ENCODE measurements at regions not wholly inside any gene's neighbourhood (a gene's known extent, or its start where the extent isn't known, plus 50 kb on each side); places are given as distances from the start of the nearest gene placed in this dataset.

DNA sequence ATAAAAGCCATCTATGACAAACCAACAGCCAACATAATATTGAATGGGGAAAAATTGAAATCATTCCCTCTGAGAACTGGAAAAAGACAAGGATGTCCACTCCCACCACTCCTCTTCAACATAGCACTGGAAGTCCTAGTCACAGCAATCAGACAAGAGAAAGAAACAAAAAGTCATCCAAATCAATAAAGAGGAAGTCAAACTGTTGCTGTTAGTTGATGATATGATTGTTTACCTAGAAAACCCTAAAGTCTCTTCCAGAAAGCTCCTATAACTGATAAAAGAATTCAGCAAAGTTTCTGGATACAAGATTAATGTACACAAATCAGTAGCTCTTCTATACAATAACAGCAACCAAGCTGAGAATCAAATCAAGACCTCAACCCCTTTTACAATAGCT is 285.1 kb upstream of the PHF14 start:
- Mint-ChIP-seq H3K27me3 (ENCODE audit: insufficient read depth) (no peaks in the 10 kb centered on the region), H3K4me3 (no peak overlapping the region), H3K9me3 (peaks cover 52% of the 10 kb centered on the region), H3K36me3 (ENCODE audit: low read depth) (peaks cover 1% of the 10 kb centered on the region), H3K4me1 (peaks cover 17% of the 10 kb centered on the region), H3K27ac (no peak overlapping the region)
- DNase-seq, result no peak
- Histone ChIP-seq H3K27me3 (ENCODE audit: control insufficient read depth, insufficient read depth, low read length, poor library complexity, severe bottlenecking) (no peaks in the 10 kb centered on the region), H3K27ac (ENCODE audit: low read depth, low read length) (no peak overlapping the region), H3K4me3 (ENCODE audit: low read length) (no peak overlapping the region), H3K9ac (ENCODE audit: extremely low read depth, low read length, poor library complexity, severe bottlenecking) (no peak overlapping the region), H3K9me3 (ENCODE audit: control insufficient read depth, low read length) (peaks cover 16% of the 10 kb centered on the region), H3K36me3 (ENCODE audit: control insufficient read depth, insufficient read depth, low read length) (no peaks in the 10 kb centered on the region), H3K4me1 (ENCODE audit: control insufficient read depth, insufficient read depth, low read length) (no peaks in the 10 kb centered on the region)
- TF ChIP-seq, protein P1, sequence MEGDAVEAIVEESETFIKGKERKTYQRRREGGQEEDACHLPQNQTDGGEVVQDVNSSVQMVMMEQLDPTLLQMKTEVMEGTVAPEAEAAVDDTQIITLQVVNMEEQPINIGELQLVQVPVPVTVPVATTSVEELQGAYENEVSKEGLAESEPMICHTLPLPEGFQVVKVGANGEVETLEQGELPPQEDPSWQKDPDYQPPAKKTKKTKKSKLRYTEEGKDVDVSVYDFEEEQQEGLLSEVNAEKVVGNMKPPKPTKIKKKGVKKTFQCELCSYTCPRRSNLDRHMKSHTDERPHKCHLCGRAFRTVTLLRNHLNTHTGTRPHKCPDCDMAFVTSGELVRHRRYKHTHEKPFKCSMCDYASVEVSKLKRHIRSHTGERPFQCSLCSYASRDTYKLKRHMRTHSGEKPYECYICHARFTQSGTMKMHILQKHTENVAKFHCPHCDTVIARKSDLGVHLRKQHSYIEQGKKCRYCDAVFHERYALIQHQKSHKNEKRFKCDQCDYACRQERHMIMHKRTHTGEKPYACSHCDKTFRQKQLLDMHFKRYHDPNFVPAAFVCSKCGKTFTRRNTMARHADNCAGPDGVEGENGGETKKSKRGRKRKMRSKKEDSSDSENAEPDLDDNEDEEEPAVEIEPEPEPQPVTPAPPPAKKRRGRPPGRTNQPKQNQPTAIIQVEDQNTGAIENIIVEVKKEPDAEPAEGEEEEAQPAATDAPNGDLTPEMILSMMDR (conservative IDR thresholded peaks at IDR 0.05), result no peak

DNA sequence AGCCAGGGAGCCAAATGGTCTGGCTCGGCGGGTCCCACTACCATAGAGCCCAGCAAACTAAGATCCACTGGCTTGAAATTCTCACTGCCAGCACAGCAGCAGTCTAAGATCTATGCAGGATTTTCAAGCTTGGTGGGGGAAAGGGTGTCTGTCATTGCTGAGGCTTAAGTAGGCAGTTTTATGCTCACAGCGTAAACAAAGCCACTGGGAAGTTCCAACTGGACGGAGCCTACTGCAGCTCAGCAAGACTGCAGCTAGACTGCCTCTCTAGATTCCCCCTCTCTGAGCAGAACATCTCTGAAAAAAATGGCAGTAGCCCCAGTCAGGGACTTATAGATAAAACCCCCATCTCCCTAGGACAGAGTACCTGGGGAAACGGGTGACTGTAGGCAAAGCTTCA is 277.6 kb upstream of the PHF14 start:
- H3K4me1 ChIP-seq (ENCODE audit: control insufficient read depth, insufficient read depth, low read length), result no peaks in the 10 kb centered on the region
- Mint-ChIP-seq H3K27ac (no peak overlapping the region), H3K9me3 (peaks cover 12% of the 10 kb centered on the region), H3K4me1 (peaks cover 6% of the 10 kb centered on the region), H3K36me3 (ENCODE audit: low read depth) (no peaks in the 10 kb centered on the region), H3K27me3 (ENCODE audit: insufficient read depth) (no peaks in the 10 kb centered on the region), H3K4me3 (no peak overlapping the region)
- no peak for DNase-seq
- no peak overlapping the region for H3K9ac ChIP-seq (ENCODE audit: extremely low read depth, low read length, poor library complexity, severe bottlenecking)
- no peaks in the 10 kb centered on the region for H3K27me3 ChIP-seq (ENCODE audit: control insufficient read depth, insufficient read depth, low read length, poor library complexity, severe bottlenecking)
- H3K9me3 ChIP-seq (ENCODE audit: control insufficient read depth, low read length), result peaks cover 4% of the 10 kb centered on the region
- no peak overlapping the region for H3K27ac ChIP-seq (ENCODE audit: low read depth, low read length)
- H3K4me3 ChIP-seq (ENCODE audit: low read length), result no peak overlapping the region
- WGBS, 2 experiments (ENCODE audit: insufficient coverage in 1 of 2, insufficient read length in 1 of 2), result 87 to 88% methylated on average over 4 to 5 of the region's 5 CpGs
- TF ChIP-seq, protein P1 (conservative IDR thresholded peaks at IDR 0.05), result no peak
- H3K36me3 ChIP-seq (ENCODE audit: control insufficient read depth, insufficient read depth, low read length), result no peaks in the 10 kb centered on the region

DNA sequence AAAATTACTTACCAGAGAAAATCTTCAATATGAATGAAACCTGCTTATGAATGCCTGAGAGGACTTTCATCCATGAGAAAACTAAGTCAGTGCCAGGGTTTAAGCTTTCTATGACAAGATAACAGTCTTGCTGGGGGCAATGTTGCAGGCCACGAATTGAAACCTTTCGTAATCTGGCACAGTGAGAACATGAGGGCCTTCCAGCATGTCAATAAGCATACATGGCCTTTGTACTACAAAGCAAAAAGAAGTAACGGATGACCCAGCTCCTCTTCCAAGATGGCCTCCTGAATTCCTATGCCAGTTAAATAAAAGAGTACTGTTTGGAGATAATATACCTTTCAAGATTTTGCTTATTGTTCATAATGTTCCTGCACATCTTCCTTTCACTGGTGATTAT is 270.6 kb upstream of the PHF14 start:
- no peak overlapping the region for H3K9ac ChIP-seq (ENCODE audit: extremely low read depth, low read length, poor library complexity, severe bottlenecking)
- WGBS, 2 experiments (ENCODE audit: insufficient coverage in 1 of 2, insufficient read length in 1 of 2), result 89 to 93% methylated on average over 3 of the region's 3 CpGs
- H3K4me3 ChIP-seq (ENCODE audit: low read length), result no peak overlapping the region
- no peaks in the 10 kb centered on the region for H3K36me3 ChIP-seq (ENCODE audit: control insufficient read depth, insufficient read depth, low read length)
- H3K27ac ChIP-seq (ENCODE audit: low read depth, low read length), result no peak overlapping the region
- DNase-seq, result no peak
- peaks cover 12% of the 10 kb centered on the region for H3K4me1 Mint-ChIP-seq
- H3K27me3 Mint-ChIP-seq (ENCODE audit: insufficient read depth), result no peaks in the 10 kb centered on the region
- TF ChIP-seq, protein P1 (conservative IDR thresholded peaks at IDR 0.05), result no peak
- H3K4me3 Mint-ChIP-seq, result no peak overlapping the region
- H3K4me1 ChIP-seq (ENCODE audit: control insufficient read depth, insufficient read depth, low read length), result peaks cover 5% of the 10 kb centered on the region
- H3K36me3 Mint-ChIP-seq (ENCODE audit: low read depth), result no peaks in the 10 kb centered on the region
- H3K9me3 ChIP-seq (ENCODE audit: control insufficient read depth, low read length), result peaks cover 4% of the 10 kb centered on the region
- H3K9me3 Mint-ChIP-seq, result peaks cover 14% of the 10 kb centered on the region
- no peak overlapping the region for H3K27ac Mint-ChIP-seq
- no peaks in the 10 kb centered on the region for H3K27me3 ChIP-seq (ENCODE audit: control insufficient read depth, insufficient read depth, low read length, poor library complexity, severe bottlenecking)
